ENCODE measurements at regions not wholly inside any gene's neighbourhood (a gene's known extent, or its start where the extent isn't known, plus 50 kb on each side); places are given as distances from the start of the nearest gene placed in this dataset.

- TF ChIP-seq CTCF (IDR thresholded peaks at IDR 0.05) (no peak), POLR2A (IDR thresholded peaks at IDR 0.05) (no peak)
Observed at GRCh38 chr1:201745023-201745422, 83.9 kb upstream of the IPO9 start.

Data from thyroid gland (tissue), 4 donors.